ENCODE measurements at regions not wholly inside any gene's neighbourhood (a gene's known extent, or its start where the extent isn't known, plus 50 kb on each side); places are given as distances from the start of the nearest gene placed in this dataset.

GRCh38 chr3:194040516-194041273, 95.3 kb upstream of the HES1 start:
- H3K4me3 ChIP-seq (ENCODE audit: low read depth, poor library complexity, severe bottlenecking) = no peak overlapping the region
- 76 to 85% methylated on average over 15 of the region's 15 CpGs for WGBS, 2 donors
- no peak for TF ChIP-seq CTCF (IDR thresholded peaks at IDR 0.05)
- TF ChIP-seq POLR2A (IDR thresholded peaks at IDR 0.05) = no peak
- intact Hi-C loops (cut with DNase I; ENCODE audit: low total_unique reads) = no loop called here
- no peak for DNase-seq (ENCODE audit: low spot score in 2 of 2)

- no peak overlapping the region for H3K4me3 ChIP-seq (ENCODE audit: low read depth, poor library complexity, severe bottlenecking)
- 77 to 85% methylated on average over 5 of the region's 5 CpGs for WGBS, 2 donors
- TF ChIP-seq CTCF (IDR thresholded peaks at IDR 0.05) = no peak
- TF ChIP-seq POLR2A (IDR thresholded peaks at IDR 0.05) = no peak
- DNase-seq (ENCODE audit: low spot score in 2 of 2) = no peak
- intact Hi-C loops (cut with DNase I; ENCODE audit: low total_unique reads) = no loop called here
Measured at GRCh38 chr3:194042927-194043326, 93.0 kb upstream of the HES1 start.

- intact Hi-C loops (cut with DNase I; ENCODE audit: low total_unique reads) = no loop called here
- DNase-seq (ENCODE audit: low spot score in 2 of 2) = no peak
- H3K4me3 ChIP-seq (ENCODE audit: low read depth, poor library complexity, severe bottlenecking) = no peak overlapping the region
- 93 to 94% methylated on average over 3 of the region's 3 CpGs for WGBS, 2 donors
- TF ChIP-seq CTCF (IDR thresholded peaks at IDR 0.05) (no peak), POLR2A (IDR thresholded peaks at IDR 0.05) (no peak)
Measured at GRCh38 chr3:194043516-194043915, 92.4 kb upstream of the HES1 start.

- no peak overlapping the region for H3K4me3 ChIP-seq (ENCODE audit: low read depth, poor library complexity, severe bottlenecking)
- 81 to 91% methylated on average over 1 of the region's 1 CpG for WGBS, 2 donors
- no peak for DNase-seq (ENCODE audit: low spot score in 2 of 2)
- intact Hi-C loops (cut with DNase I; ENCODE audit: low total_unique reads) = no loop called here
- TF ChIP-seq CTCF (IDR thresholded peaks at IDR 0.05) = no peak
- no peak for TF ChIP-seq POLR2A (IDR thresholded peaks at IDR 0.05)
Measured at GRCh38 chr3:194045289-194045688, 90.7 kb upstream of the HES1 start.

- WGBS, 2 donors = 73 to 74% methylated on average over 2 of the region's 2 CpGs
- DNase-seq (ENCODE audit: low spot score in 2 of 2) = no peak
- TF ChIP-seq POLR2A (IDR thresholded peaks at IDR 0.05) = no peak
- TF ChIP-seq CTCF (IDR thresholded peaks at IDR 0.05) = no peak
- no peak overlapping the region for H3K4me3 ChIP-seq (ENCODE audit: low read depth, poor library complexity, severe bottlenecking)
- intact Hi-C loops (cut with DNase I; ENCODE audit: low total_unique reads) = no loop called here
Measured at GRCh38 chr3:194045919-194046318, 90.0 kb upstream of the HES1 start.

- DNase-seq (ENCODE audit: low spot score in 2 of 2) = no peak
- intact Hi-C loops (cut with DNase I; ENCODE audit: low total_unique reads) = no loop called here
- TF ChIP-seq POLR2A (IDR thresholded peaks at IDR 0.05) (no peak), CTCF (IDR thresholded peaks at IDR 0.05) (no peak)
- WGBS, 2 donors = 91 to 100% methylated on average over 1 of the region's 1 CpG
- H3K4me3 ChIP-seq (ENCODE audit: low read depth, poor library complexity, severe bottlenecking) = no peak overlapping the region
Measured at GRCh38 chr3:194046531-194046930, 89.4 kb upstream of the HES1 start.

Data from lower leg skin (tissue), 4 donors.